OCI-LY1 (cell line): ENCODE measurements at regions not wholly inside any gene's neighbourhood (a gene's known extent, or its start where the extent isn't known, plus 50 kb on each side); places are given as distances from the start of the nearest gene placed in this dataset.

Source experiments
- EZH2 ChIP-seq: fragments of 200-600 bp; sonication (generic), shearing (Covaris generic); IDR thresholded peaks from 2 replicates; pipeline ENCODE4 v1.8.0; 2017; ENCODE audit warnings: borderline replicate concordance, mixed run types, mild to moderate bottlenecking, antibody characterized with exemption, low read length, moderate library complexity, mixed read lengths
- TF ChIP-seq, protein P1 (sequence below): fragments of 200-600 bp; sonication (generic), shearing (Covaris generic); IDR thresholded peaks from 2 replicates; pipeline ENCODE4 v1.5.1; 2017; ENCODE audit warnings: mild to moderate bottlenecking, antibody characterized with exemption, low read length, moderate library complexity, mixed read lengths

DNA sequence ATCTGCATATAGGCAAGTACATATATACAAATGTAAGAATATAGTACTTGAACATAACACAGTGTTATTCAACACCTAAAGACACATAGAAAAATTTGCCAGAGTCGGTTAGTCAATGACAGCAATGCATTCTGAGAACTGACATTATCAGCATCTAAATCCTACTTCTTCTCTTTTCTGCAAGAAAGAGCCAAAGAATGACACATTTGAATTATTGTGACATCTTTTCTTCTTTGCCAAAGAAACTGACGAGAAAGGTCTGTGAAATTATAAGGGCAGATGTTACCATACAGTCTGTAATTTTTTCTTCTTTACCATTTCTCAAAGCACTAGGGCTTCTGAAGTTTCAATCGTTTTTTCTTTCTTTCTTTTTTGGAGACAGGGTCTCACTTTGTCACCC, 350.9 kb upstream of the NBEA start:
- TF ChIP-seq, protein P1, sequence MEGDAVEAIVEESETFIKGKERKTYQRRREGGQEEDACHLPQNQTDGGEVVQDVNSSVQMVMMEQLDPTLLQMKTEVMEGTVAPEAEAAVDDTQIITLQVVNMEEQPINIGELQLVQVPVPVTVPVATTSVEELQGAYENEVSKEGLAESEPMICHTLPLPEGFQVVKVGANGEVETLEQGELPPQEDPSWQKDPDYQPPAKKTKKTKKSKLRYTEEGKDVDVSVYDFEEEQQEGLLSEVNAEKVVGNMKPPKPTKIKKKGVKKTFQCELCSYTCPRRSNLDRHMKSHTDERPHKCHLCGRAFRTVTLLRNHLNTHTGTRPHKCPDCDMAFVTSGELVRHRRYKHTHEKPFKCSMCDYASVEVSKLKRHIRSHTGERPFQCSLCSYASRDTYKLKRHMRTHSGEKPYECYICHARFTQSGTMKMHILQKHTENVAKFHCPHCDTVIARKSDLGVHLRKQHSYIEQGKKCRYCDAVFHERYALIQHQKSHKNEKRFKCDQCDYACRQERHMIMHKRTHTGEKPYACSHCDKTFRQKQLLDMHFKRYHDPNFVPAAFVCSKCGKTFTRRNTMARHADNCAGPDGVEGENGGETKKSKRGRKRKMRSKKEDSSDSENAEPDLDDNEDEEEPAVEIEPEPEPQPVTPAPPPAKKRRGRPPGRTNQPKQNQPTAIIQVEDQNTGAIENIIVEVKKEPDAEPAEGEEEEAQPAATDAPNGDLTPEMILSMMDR: no peak
- TF ChIP-seq EZH2: no peak
